SK-N-MC (cell line): ENCODE measurements at regions not wholly inside any gene's neighbourhood (a gene's known extent, or its start where the extent isn't known, plus 50 kb on each side); places are given as distances from the start of the nearest gene placed in this dataset.

Source experiments
- EZH2 ChIP-seq: fragments of 200-600 bp; sonication (generic); IDR thresholded peaks from one replicate; pipeline ENCODE4 v1.6.1; 2017; ENCODE audit warnings: antibody characterized with exemption
- POLR2AphosphoS5 ChIP-seq: IDR thresholded peaks from 2 replicates; pipeline ENCODE4 v1.6.1; 2012; ENCODE audit warnings: mild to moderate bottlenecking, low read depth, low read length, borderline replicate concordance

GRCh38 chr2:150045601-150046000 lies 441.9 kb downstream of the RND3 start:
- TF ChIP-seq EZH2 (no peak), POLR2AphosphoS5 (no peak)
